Body of pancreas (tissue), 4 donors: ENCODE measurements at regions not wholly inside any gene's neighbourhood (a gene's known extent, or its start where the extent isn't known, plus 50 kb on each side); places are given as distances from the start of the nearest gene placed in this dataset.

Experiments
- POLR2A ChIP-seq, 3 donors: fragments of 450-650 bp; IDR thresholded peaks; one replicate each; pipeline ENCODE4 v1.6.1; 2016; ENCODE audit warnings: antibody characterized with exemption in 3 of 3, mild to moderate bottlenecking in 2 of 3
- TF ChIP-seq, protein P1 (sequence below), 7 experiments: fragments of 450-650 bp in 4 of 7; fragments of 200-600 bp in 3 of 7; sonication (generic) in 3 of 7; IDR thresholded peaks; one replicate each; pipeline ENCODE4 v1.5.1; 2016 to 2019; ENCODE audit warnings: antibody characterized with exemption in 7 of 7

DNA sequence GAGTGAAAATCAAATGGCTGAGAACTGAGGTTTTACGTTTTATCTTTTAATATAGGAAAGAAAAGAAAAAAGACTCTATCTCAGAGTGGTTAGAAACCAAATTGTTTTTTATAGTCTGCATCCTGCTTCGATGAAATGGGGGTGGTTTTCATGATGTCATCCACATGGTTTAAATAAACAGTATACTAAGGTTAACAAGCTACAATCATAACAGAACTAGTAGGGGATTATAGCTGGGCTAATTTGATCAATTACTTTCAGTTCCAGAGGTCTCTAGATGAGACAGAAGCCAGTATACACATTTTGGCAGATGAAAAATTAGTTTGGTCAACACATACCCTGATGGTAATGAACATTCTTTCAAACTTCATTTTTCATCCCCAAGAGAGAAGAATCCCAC, 106.3 kb upstream of the SNX2 start:
- TF ChIP-seq, protein P1, sequence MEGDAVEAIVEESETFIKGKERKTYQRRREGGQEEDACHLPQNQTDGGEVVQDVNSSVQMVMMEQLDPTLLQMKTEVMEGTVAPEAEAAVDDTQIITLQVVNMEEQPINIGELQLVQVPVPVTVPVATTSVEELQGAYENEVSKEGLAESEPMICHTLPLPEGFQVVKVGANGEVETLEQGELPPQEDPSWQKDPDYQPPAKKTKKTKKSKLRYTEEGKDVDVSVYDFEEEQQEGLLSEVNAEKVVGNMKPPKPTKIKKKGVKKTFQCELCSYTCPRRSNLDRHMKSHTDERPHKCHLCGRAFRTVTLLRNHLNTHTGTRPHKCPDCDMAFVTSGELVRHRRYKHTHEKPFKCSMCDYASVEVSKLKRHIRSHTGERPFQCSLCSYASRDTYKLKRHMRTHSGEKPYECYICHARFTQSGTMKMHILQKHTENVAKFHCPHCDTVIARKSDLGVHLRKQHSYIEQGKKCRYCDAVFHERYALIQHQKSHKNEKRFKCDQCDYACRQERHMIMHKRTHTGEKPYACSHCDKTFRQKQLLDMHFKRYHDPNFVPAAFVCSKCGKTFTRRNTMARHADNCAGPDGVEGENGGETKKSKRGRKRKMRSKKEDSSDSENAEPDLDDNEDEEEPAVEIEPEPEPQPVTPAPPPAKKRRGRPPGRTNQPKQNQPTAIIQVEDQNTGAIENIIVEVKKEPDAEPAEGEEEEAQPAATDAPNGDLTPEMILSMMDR (IDR thresholded peaks at IDR 0.05), result no peak
- TF ChIP-seq POLR2A (IDR thresholded peaks at IDR 0.05), result no peak
